Activated T-helper 1 cell treated with anti-CD3 and anti-CD28 coated beads, Interleukin-2, amount 50 U/mL, for 16 hours (primary cell): ENCODE measurements at regions not wholly inside any gene's neighbourhood (a gene's known extent, or its start where the extent isn't known, plus 50 kb on each side); places are given as distances from the start of the nearest gene placed in this dataset.

Source experiments
- DNase-seq, 2 donors: peaks; one replicate each; pipeline ENCODE4 v3.0.0-alpha.2; 2020; ENCODE audit warnings: low read depth in 1 of 2, low spot score in 1 of 2

- DNase-seq, result no peak
Observed at GRCh38 chr18:40921845-40922629, 1033.0 kb upstream of the PIK3C3 start.

- DNase-seq, result no peak
Observed at GRCh38 chr18:40917056-40917455, 1038.0 kb upstream of the PIK3C3 start.

GRCh38 chr18:40915724-40916123 lies 1039.3 kb upstream of the PIK3C3 start:
- DNase-seq, result no peak

- no peak for DNase-seq
Observed at GRCh38 chr18:40911582-40912254, 1043.3 kb upstream of the PIK3C3 start.

DNA sequence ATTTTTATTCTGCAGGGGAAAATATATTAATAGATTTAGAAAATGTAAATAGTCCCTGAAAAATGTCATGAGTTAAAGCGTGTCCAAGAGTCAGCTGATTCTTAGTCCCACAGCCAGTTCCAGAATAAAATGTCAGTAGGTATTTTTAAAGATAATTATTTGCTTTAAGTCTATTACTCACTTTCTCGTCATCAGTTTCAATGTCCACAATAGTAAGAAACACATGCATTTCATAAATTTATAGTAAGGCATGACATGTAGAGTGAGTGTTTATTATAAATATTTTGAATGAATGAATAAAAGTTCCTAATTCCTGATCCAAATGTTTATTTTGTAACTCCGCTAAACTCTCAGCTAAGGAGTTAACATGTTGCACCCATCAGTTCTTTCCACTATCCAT lies 1044.0 kb upstream of the PIK3C3 start:
- DNase-seq, result no peak

DNA sequence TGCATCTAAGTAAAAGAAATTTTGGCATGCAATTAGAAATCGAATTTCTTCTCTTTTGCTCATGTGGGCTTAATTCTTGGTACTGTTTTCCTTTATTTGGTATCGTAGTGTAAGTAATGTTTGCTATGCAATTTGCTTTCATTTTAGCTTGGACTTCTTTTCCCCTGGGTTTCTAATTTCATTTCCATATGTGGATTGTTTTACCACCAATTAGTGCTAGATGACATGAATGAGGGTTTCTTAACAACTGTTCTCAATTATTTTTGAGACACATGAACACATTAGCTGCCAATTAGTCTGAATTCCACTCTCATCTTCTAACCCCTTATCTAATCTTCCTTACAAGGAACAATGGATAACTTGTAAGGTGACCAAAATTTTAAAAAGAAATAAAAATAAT lies 1047.2 kb upstream of the PIK3C3 start:
- DNase-seq, result no peak

DNA sequence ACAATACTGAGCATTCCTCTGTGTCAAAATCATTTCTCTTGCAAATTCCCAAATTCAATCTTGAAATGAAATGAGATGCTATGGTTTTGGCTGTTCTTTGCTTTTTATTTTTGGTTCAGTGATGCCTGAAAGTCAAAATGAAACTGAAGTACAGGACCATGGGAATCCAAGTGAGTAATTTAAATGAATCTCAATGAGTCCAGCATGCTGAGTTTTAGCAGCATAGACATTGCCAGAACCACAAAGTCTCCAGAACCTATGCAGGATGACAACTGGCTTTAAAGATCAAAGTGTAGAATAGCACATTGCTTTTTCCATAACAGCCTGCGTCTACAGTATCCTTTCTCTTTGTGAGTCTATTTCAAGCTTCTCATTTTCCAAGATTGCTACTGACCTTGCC lies 1050.7 kb upstream of the PIK3C3 start:
- DNase-seq, result no peak

GRCh38 chr18:40902436-40902835 lies 1052.6 kb upstream of the PIK3C3 start:
- no peak for DNase-seq

- no peak for DNase-seq
Observed at GRCh38 chr18:40897884-40898283, 1057.2 kb upstream of the PIK3C3 start.

GRCh38 chr18:40883271-40883670 lies 1071.8 kb upstream of the PIK3C3 start:
- DNase-seq, result no peak

DNA sequence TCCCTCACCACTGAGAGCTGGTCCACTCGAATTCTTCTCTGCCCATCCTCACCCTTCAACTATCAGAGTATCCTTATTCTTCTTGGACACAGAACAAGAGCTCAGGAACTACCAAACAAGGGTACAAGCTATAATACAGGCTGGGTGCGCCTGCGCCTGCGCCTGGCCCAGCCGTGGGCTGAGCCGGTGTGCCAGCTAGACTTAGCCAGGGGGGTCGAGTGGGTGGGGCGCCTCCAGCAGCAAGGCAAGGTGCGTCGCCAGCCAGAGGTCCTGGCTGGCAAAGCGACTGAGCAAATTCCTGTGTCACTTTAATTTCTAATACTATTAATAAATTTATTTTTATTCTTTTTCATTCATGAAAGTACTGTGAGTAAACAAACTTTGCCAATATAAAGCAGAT lies 1072.6 kb upstream of the PIK3C3 start:
- no peak for DNase-seq

DNA sequence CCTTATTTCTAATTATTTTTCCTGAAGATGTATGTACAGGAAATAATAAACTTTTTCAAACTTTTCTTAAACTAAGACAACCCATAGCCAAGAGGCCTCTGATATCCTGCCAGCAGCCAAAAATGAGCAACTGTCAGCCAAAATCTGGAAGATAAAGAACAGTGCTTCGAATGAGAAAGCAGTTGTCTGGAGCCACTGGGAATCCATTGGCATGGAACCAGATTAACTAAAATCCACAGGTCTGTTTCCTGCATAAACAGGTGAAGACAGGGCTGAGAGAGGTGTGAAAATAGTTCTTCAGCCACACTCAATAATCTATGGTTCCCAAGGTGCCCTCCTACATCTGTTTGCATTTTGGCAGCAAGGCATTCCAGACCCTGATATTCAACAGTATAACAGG lies 1076.7 kb upstream of the PIK3C3 start:
- DNase-seq, result no peak

GRCh38 chr18:40877096-40877495 lies 1077.9 kb upstream of the PIK3C3 start:
- no peak for DNase-seq

DNA sequence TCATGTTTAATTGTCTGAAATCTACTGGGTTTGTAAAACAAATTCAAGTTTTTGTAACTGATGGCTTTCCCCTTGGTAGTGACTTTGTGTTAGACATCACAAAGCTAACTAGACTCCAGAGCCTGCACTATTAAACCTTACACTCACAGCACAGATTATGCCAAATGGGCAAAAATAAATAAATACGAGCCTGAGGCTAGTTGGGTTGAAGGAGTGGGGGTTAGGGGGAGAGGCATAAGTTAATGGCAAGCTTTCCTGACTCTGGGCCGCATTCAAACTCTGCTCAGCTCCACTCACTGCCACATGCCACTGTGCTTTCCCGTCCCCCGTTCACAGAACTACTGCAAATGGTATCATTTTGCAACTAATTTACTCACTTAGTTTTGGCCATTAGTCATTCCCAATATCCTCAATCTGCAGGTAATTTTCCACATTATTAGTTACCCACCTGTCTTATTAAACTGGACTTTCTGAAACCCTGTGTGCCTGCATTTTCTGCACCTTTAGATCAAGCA lies 1079.9 kb upstream of the PIK3C3 start:
- no peak for DNase-seq

DNA sequence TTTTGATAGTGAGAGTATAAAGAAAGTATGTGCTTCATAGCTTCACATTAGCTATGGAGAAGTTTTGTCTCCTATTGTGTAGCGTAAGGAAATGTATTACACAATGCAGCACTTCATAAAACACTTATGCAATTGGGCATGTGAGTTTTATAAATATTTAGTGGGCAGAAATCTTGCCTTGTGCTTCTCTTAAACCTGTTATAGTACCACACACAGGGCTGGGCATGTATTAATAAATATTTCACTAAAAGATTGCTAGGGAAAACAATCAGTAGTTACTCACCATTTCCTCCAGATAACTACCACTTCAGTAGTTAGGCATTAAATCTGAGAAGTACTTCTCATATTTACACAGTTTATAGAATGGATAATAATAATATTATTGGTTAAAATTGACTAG lies 1080.8 kb upstream of the PIK3C3 start:
- no peak for DNase-seq

DNA sequence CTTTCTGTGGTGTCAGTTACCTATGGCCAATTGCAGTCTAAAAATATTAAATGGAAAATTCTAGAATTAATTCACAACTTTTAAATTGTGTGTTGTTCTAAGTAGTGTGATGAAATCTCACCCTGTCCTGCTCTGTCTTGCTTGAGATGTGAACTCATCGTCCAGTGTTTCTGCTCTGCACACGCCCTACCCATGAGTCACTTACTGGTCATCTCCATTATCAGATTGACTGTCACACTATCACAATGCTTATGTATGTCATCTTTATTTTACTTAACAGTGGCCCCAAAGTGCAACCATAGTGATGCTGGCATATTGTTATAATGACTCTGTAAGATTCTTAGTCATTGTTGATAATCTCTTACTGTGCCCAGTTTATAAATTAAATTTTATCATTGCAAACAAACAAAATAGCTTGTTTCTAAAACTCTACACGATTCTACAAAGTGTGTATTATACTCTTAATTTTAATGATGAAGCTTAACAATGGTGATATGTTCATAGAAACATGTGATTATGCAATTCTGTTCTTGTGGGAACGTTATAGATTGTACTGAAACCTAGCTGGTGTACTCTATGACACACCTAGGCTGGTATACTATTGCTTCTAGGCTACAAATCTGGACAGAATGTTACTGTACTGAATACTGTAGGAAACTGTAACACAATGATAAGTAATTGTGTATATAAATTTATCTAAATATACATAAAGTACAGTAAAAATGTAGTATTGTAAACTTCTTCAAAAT lies 1086.8 kb upstream of the PIK3C3 start:
- DNase-seq, result no peak

GRCh38 chr18:40867459-40867858 lies 1087.6 kb upstream of the PIK3C3 start:
- no peak for DNase-seq

DNA sequence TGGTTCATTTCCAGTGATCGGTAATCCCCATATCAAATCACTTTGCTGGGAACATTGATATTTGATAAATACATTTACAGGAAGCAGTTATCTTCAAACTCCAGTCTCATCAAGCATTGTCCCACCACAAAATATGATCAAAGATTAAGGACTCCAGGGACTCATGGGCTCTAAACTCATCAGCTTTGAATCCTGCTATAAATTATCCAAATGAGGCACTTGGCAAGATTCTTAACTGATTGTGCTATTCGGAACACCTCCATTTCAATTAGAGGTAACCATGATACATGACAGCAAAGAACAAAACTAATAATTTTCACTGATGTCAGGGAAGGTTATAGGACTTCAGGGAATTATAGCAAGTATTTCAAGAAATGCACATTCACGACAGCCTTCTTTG lies 1088.1 kb upstream of the PIK3C3 start:
- no peak for DNase-seq

DNA sequence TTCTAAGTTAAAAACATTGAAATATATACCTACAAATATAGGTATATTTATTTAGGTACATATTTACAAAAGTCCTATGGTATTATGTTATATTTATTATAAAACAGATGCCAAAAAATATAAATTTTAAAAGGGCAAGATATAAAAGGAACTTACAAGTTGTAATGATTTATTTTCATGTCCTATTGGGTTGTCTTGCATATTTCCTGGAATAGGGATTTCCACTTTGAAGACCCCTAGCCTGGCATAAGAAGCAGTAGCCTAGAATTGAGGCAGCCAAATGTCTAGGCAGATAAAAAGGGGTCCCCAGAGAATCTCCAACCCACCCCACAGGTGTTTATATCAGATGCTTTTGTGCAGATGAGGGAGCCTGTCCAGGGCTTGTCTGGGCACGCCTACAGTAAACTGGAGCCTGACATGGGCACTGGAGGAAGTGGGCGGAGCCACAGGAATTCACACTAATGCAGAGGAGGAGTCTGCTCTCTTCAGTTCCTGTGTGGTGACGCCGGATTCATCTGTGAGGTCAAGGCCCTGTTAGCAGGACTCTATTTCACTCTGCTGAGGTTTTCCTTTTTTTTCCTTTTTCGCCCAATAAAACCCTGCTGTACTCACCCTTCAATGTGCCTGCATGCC lies 1088.9 kb upstream of the PIK3C3 start:
- DNase-seq, result no peak

GRCh38 chr18:40864846-40865245 lies 1090.2 kb upstream of the PIK3C3 start:
- DNase-seq, result no peak

DNA sequence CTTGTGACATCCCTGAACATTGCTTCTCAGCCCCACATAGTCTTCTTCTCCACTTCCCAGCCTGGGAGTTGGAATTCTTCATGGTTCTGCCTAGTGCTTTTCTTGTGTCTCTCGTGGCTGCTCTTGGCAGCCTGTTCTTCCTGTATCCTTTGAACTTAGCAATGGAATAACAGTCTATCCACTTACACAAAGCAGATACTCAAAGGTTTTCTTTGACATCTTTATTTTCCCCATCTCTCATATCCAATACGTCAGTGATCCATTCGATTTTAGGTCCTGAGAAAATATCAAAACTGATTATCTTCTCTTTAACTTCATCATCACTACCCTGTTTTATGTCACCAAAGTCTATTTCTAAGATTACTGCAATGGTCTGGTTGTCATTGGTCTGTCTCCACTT lies 1091.2 kb upstream of the PIK3C3 start:
- DNase-seq, result no peak
